B cell (primary cell): ENCODE measurements at regions not wholly inside any gene's neighbourhood (a gene's known extent, or its start where the extent isn't known, plus 50 kb on each side); places are given as distances from the start of the nearest gene placed in this dataset.

ENCODE experiments used
- ATAC-seq: fragments of 200-7000 bp; cut with Tn5 transposase; one replicate; pipeline ENCODE4 v1.10.0; 2021; ENCODE audit warnings: low read depth, mild to moderate bottlenecking, moderate number of reproducible peaks, moderate library complexity
- CTCF ChIA-PET: fragments of 350-600 bp; sonication (Branson Sonifier 250); formaldehyde crosslinking; loops from one replicate; lab custom pipeline; 2021; ENCODE audit warnings: antibody characterized with exemption, inconsistent platforms; lab: Charles Lee
- POLR2A ChIA-PET: fragments of 350-600 bp; sonication (Branson Sonifier 250); formaldehyde crosslinking; loops from one replicate; lab custom pipeline; 2021; ENCODE audit warnings: antibody characterized with exemption; lab: Charles Lee
- DNase-seq: peaks from one replicate; pipeline ENCODE4 v3.0.0; 2013
- H2AFZ ChIP-seq: 2 replicates; pipeline ENCODE4 v1.6.1; 2012; ENCODE audit warnings: mild to moderate bottlenecking, low read depth, low read length; ENCODE audit not compliant: insufficient read depth, poor library complexity, severe bottlenecking
- H3K27ac ChIP-seq, 2 donors: 1 replicate in 1 of 2; 2 replicates in 1 of 2; pipeline ENCODE4 v1.5.1; 2012 to 2013; ENCODE audit warnings: low read length in 2 of 2, mild to moderate bottlenecking in 2 of 2, moderate library complexity in 1 of 2
- H3K27me3 ChIP-seq, 4 experiments: fragments of 200-600 bp in 1 of 4; sonication (generic) in 1 of 4; replicated peaks in 1 of 4; 1 replicate in 2 of 4; 2 replicates in 2 of 4; pipeline versions ENCODE4 v1.6.1 to v1.7.0; 2013 to 2016; ENCODE audit warnings: low read length in 3 of 4, mild to moderate bottlenecking in 2 of 4, mixed read lengths in 1 of 4, moderate library complexity in 1 of 4; ENCODE audit not compliant: insufficient read depth in 4 of 4, control insufficient read depth in 3 of 4; ENCODE audit errors: control extremely low read depth in 1 of 4
- H3K36me3 ChIP-seq, 2 experiments: replicated peaks in 1 of 2; 1 replicate in 1 of 2; 2 replicates in 1 of 2; pipeline versions ENCODE4 v1.6.1 to v1.7.1; 2013; ENCODE audit warnings: low read length in 1 of 2; ENCODE audit not compliant: insufficient read depth in 2 of 2, control insufficient read depth in 1 of 2; ENCODE audit errors: control extremely low read depth in 1 of 2, extremely low read depth in 1 of 2
- H3K4me1 ChIP-seq, 2 donors: fragments of 200-600 bp in 1 of 2; sonication (generic) in 1 of 2; 1 replicate in 1 of 2; 2 replicates in 1 of 2; pipeline versions ENCODE4 v1.5.1 to v1.6.1; 2013 to 2017; ENCODE audit warnings: low read length in 2 of 2; ENCODE audit not compliant: control insufficient read depth in 2 of 2, insufficient read depth in 2 of 2
- H3K4me2 ChIP-seq: replicated peaks from 2 replicates; pipeline ENCODE3; 2012; ENCODE audit warnings: mild to moderate bottlenecking, low read depth, low read length; ENCODE audit not compliant: poor library complexity, severe bottlenecking
- H3K4me3 ChIP-seq, 5 experiments: fragments of 200-600 bp in 1 of 5; sonication (generic) in 1 of 5; 1 replicate in 3 of 5; 2 replicates in 2 of 5; pipeline versions ENCODE4 v1.5.1 to v1.7.0; 2011 to 2016; ENCODE audit warnings: low read length in 4 of 5, mild to moderate bottlenecking in 4 of 5, low read depth in 2 of 5, control low read depth in 1 of 5, moderate library complexity in 1 of 5; ENCODE audit not compliant: insufficient read depth in 1 of 5; ENCODE audit errors: control extremely low read depth in 1 of 5, extremely low read depth in 1 of 5
- H3K79me2 ChIP-seq: fragments of 200-600 bp; sonication (generic); one replicate; pipeline ENCODE4 v1.6.0; 2016; ENCODE audit warnings: low read length; ENCODE audit not compliant: control insufficient read depth, insufficient read depth
- H3K9ac ChIP-seq: fragments of 200-600 bp; sonication (generic); 2 replicates; pipeline ENCODE4 v1.6.1; 2017; ENCODE audit warnings: mild to moderate bottlenecking, low read length, moderate library complexity
- H3K9me3 ChIP-seq, 3 donors: one replicate each; pipeline versions ENCODE4 v1.6.1 to v1.7.1; 2013; ENCODE audit warnings: low read length in 2 of 3; ENCODE audit not compliant: control insufficient read depth in 2 of 3, insufficient read depth in 1 of 3; ENCODE audit errors: control extremely low read depth in 1 of 3
- H4K20me1 ChIP-seq: 2 replicates; pipeline ENCODE4 v1.6.0; 2012; ENCODE audit warnings: mild to moderate bottlenecking, low read length; ENCODE audit not compliant: insufficient read depth, control insufficient read depth, poor library complexity, severe bottlenecking
- H3K27ac Mint-ChIP-seq: one replicate; pipeline ENCODE4 v1.8.0; 2021; ENCODE audit warnings: mixed read lengths
- H3K27me3 Mint-ChIP-seq: one replicate; pipeline ENCODE4 v1.8.0; 2021; ENCODE audit warnings: mixed read lengths
- H3K4me1 Mint-ChIP-seq: one replicate; pipeline ENCODE4 v1.8.0; 2021; ENCODE audit warnings: mixed read lengths
- H3K4me3 Mint-ChIP-seq: one replicate; pipeline ENCODE4 v1.8.0; 2021; ENCODE audit warnings: mixed read lengths
- H3K9me3 Mint-ChIP-seq: one replicate; pipeline ENCODE4 v1.8.0; 2022; ENCODE audit warnings: mixed read lengths; ENCODE audit not compliant: insufficient read depth
- EZH2 ChIP-seq: IDR thresholded peaks from 2 replicates; pipeline ENCODE4 v1.6.1; 2012; ENCODE audit warnings: borderline replicate concordance, low read depth, mild to moderate bottlenecking, moderate library complexity, low read length; ENCODE audit not compliant: insufficient read depth, poor library complexity, severe bottlenecking
- WGBS: methylation state at CpG from one replicate; pipeline ENCODE4 v1.1.5; 2013; ENCODE audit warnings: missing lambda C conversion rate; ENCODE audit not compliant: insufficient coverage; 5-methylcytosine and 5-hydroxymethylcytosine counted together
- intact Hi-C: fragments of 100-400 bp; cut with micrococcal nuclease; formaldehyde crosslinking; loops from one replicate; pipeline ENCODE4 v1.10.0; 2022
- TF ChIP-seq, protein P1 (sequence below): fragments of 200-600 bp; IDR thresholded peaks from one replicate; pipeline ENCODE4 v1.8.0; 2022; ENCODE audit warnings: antibody characterized with exemption, mild to moderate bottlenecking

DNA sequence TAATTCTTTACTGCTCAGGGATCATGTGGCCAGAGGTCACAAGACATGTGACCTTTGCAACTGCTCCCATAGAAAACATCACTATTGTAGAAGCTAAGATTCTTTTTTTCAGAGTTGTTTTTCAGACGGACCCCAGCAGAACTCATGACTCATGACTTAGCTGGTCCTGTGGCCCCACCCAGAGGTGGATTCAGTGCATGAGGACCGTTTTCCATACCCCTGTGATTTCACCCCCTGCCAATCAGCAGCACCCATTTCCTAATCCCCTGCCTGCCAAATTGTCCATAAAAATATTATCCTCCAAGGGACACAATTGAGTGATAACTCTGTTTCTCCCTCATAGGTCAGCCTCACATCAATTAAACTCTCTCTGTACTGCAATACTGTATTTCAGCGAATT, 777.5 kb downstream of the NLGN4Y start:
- WGBS: 60% methylated on average over 1 of the region's 3 CpGs
- CTCF ChIA-PET: no interaction called here

DNA sequence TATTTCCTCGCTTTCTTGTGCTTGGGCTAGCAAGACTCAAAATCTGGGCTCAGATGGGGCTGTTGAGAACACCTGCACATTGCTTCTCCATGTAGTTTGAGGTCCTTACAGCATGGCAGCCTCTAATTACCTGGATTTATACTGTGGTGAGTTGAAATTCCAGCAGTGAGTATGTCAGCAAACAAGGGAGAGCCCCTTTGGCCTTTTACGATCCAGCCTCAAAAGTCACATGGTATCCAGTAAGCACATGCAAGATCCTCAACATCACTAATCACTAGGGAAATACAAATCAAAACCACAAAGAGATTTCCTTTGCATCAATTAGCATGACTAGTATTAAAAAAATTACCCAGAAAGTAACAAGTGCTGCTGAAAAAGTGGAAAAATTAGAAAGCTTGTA, 787.8 kb downstream of the NLGN4Y start:
- H3K27me3 ChIP-seq: no peaks in the 10 kb centered on the region
- H3K9ac ChIP-seq: no peak overlapping the region
- TF ChIP-seq EZH2: no peak
- TF ChIP-seq, protein P1, sequence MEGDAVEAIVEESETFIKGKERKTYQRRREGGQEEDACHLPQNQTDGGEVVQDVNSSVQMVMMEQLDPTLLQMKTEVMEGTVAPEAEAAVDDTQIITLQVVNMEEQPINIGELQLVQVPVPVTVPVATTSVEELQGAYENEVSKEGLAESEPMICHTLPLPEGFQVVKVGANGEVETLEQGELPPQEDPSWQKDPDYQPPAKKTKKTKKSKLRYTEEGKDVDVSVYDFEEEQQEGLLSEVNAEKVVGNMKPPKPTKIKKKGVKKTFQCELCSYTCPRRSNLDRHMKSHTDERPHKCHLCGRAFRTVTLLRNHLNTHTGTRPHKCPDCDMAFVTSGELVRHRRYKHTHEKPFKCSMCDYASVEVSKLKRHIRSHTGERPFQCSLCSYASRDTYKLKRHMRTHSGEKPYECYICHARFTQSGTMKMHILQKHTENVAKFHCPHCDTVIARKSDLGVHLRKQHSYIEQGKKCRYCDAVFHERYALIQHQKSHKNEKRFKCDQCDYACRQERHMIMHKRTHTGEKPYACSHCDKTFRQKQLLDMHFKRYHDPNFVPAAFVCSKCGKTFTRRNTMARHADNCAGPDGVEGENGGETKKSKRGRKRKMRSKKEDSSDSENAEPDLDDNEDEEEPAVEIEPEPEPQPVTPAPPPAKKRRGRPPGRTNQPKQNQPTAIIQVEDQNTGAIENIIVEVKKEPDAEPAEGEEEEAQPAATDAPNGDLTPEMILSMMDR: no peak
- H2AFZ ChIP-seq: no peak overlapping the region
- no peaks in the 10 kb centered on the region for H4K20me1 ChIP-seq
- ChIA-PET CTCF (no interaction called here), POLR2A (no interaction called here)
- ATAC-seq: no peak
- Mint-ChIP-seq H3K27me3 (no peaks in the 10 kb centered on the region), H3K4me1 (no peaks in the 10 kb centered on the region), H3K27ac (no peak overlapping the region), H3K4me3 (no peak overlapping the region), H3K9me3 (peaks cover 4% of the 10 kb centered on the region)
- H3K36me3 ChIP-seq: no peaks in the 10 kb centered on the region
- 80% methylated on average over 1 of the region's 2 CpGs for WGBS
- DNase-seq: no peak
- no peak overlapping the region for H3K4me2 ChIP-seq
- no peak overlapping the region for H3K4me3 ChIP-seq
- no peaks in the 10 kb centered on the region for H3K79me2 ChIP-seq
- intact Hi-C loops: no loop called here
- H3K9me3 ChIP-seq: no peaks in the 10 kb centered on the region
- H3K4me1 ChIP-seq: no peaks in the 10 kb centered on the region
- no peak overlapping the region for H3K27ac ChIP-seq

More for the DNA sequence above, 777.5 kb downstream of the NLGN4Y start:
- Histone ChIP-seq H3K4me2 (no peak overlapping the region), H3K4me3 (no peak overlapping the region), H3K4me1 (no peaks in the 10 kb centered on the region), H3K9me3 (no peaks in the 10 kb centered on the region), H3K79me2 (no peaks in the 10 kb centered on the region), H3K36me3 (no peaks in the 10 kb centered on the region), H2AFZ (no peak overlapping the region), H3K9ac (no peak overlapping the region), H3K27ac (no peak overlapping the region), H4K20me1 (no peaks in the 10 kb centered on the region), H3K27me3 (no peaks in the 10 kb centered on the region)
- H3K9me3 Mint-ChIP-seq: no peaks in the 10 kb centered on the region
- no peak overlapping the region for H3K4me3 Mint-ChIP-seq
- H3K4me1 Mint-ChIP-seq: no peaks in the 10 kb centered on the region
- intact Hi-C loops: no loop called here
- ATAC-seq (no peak), DNase-seq (no peak)
- TF ChIP-seq EZH2: no peak
- TF ChIP-seq, protein P1: no peak
- H3K27ac Mint-ChIP-seq: no peak overlapping the region
- H3K27me3 Mint-ChIP-seq: no peaks in the 10 kb centered on the region
- POLR2A ChIA-PET: no interaction called here
